HEK293T (cell line): ENCODE measurements at regions not wholly inside any gene's neighbourhood (a gene's known extent, or its start where the extent isn't known, plus 50 kb on each side); places are given as distances from the start of the nearest gene placed in this dataset.

Experiments
- BHLHE40 ChIP-seq: fragments of 450-650 bp; IDR thresholded peaks from 2 replicates; pipeline ENCODE4 v1.6.1; 2016; ENCODE audit warnings: mild to moderate bottlenecking, moderate library complexity, borderline replicate concordance
- FOXM1 ChIP-seq: fragments of 450-650 bp; IDR thresholded peaks from 2 replicates; pipeline ENCODE4 v1.6.1; 2017; ENCODE audit warnings: mild to moderate bottlenecking, borderline replicate concordance
- L3MBTL2 ChIP-seq: fragments of 450-650 bp; conservative IDR thresholded peaks from 2 replicates; pipeline ENCODE4 v1.6.1; 2016; ENCODE audit warnings: mild to moderate bottlenecking
- NFRKB ChIP-seq: fragments of 450-650 bp; IDR thresholded peaks from 2 replicates; pipeline ENCODE4 v1.6.1; 2016; ENCODE audit warnings: mild to moderate bottlenecking, moderate library complexity

DNA sequence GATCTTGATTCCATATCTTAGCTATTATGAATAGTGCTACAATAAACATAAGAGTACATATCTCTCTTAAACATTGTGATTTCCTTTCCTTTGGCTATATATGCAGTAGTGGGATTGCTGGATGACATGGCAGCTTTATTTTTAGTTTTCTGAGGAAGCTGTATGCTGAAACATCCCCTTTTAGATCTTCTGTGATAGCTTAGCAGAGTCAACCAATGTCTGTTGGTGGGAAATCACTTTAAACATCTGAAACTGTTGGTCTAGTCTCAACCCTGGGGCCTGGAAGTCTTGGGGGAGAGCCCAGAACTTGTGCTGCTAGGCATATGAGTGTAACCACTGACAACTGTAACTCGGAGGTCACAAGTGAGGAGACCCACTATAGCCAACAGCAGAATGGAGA is 378.6 kb upstream of the SLC14A2 start:
- TF ChIP-seq NFRKB: no peak
- no peak for TF ChIP-seq FOXM1
- TF ChIP-seq BHLHE40: no peak
- TF ChIP-seq L3MBTL2: no peak
